ENCODE measurements at regions not wholly inside any gene's neighbourhood (a gene's known extent, or its start where the extent isn't known, plus 50 kb on each side); places are given as distances from the start of the nearest gene placed in this dataset.

GRCh38 chr12:126510630-126511029 lies 1445.4 kb downstream of the AACS start:
- TF ChIP-seq, protein P1, sequence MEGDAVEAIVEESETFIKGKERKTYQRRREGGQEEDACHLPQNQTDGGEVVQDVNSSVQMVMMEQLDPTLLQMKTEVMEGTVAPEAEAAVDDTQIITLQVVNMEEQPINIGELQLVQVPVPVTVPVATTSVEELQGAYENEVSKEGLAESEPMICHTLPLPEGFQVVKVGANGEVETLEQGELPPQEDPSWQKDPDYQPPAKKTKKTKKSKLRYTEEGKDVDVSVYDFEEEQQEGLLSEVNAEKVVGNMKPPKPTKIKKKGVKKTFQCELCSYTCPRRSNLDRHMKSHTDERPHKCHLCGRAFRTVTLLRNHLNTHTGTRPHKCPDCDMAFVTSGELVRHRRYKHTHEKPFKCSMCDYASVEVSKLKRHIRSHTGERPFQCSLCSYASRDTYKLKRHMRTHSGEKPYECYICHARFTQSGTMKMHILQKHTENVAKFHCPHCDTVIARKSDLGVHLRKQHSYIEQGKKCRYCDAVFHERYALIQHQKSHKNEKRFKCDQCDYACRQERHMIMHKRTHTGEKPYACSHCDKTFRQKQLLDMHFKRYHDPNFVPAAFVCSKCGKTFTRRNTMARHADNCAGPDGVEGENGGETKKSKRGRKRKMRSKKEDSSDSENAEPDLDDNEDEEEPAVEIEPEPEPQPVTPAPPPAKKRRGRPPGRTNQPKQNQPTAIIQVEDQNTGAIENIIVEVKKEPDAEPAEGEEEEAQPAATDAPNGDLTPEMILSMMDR (IDR thresholded peaks at IDR 0.05): no peak
- TF ChIP-seq POLR2AphosphoS5 (IDR thresholded peaks at IDR 0.05): no peak

Measured in prostate gland (tissue), 2 donors.